ENCODE measurements at regions not wholly inside any gene's neighbourhood (a gene's known extent, or its start where the extent isn't known, plus 50 kb on each side); places are given as distances from the start of the nearest gene placed in this dataset.

GRCh38 chr6:21350926-21351325 lies 242.6 kb upstream of the SOX4 start:
- Histone ChIP-seq H3K36me3 (ENCODE audit: low read depth, low read length) (no peaks in the 10 kb centered on the region), H4K20me1 (ENCODE audit: low read length) (no peaks in the 10 kb centered on the region), H3F3A (ENCODE audit: low read length, unreplicated experiment) (no peaks in the 10 kb centered on the region), H3K4me3 (ENCODE audit: low read length) (no peak overlapping the region), H3K9me3 (ENCODE audit: low read length) (no peaks in the 10 kb centered on the region), H3K4me1 (ENCODE audit: insufficient read depth, low read length) (peaks cover 15% of the 10 kb centered on the region), H3K27me3 (ENCODE audit: low read length) (no peaks in the 10 kb centered on the region), H2AFZ (ENCODE audit: low read length) (no peak overlapping the region), H3K79me2 (ENCODE audit: low read length) (no peaks in the 10 kb centered on the region), H3K9ac (ENCODE audit: low read length) (no peak overlapping the region), H3K27ac (ENCODE audit: low read length) (no peak overlapping the region), H3K4me2 (ENCODE audit: low read length) (no peak overlapping the region), H3K9me2 (replicated peaks; ENCODE audit: low read length) (no peaks in the 10 kb centered on the region)
- CTCF ChIA-PET, result no interaction called here
- DNase-seq (no peak), ATAC-seq (no peak)
- POLR2A ChIA-PET (ENCODE audit: unreplicated experiment), result no interaction called here
- intact Hi-C loops (cut with micrococcal nuclease), result no loop called here
- TF ChIP-seq EZH2phosphoT487 (IDR thresholded peaks at IDR 0.05; ENCODE audit: borderline replicate concordance, low read length), result no peak
- TF ChIP-seq EZH2 (IDR thresholded peaks at IDR 0.05; ENCODE audit: low read length, unreplicated experiment), result no peak
- no peak for TF ChIP-seq CTCF (conservative IDR thresholded peaks at IDR 0.05; ENCODE audit: low read depth, low read length)
- BruUV-seq (replicated peaks), result no TSS peak

GRCh38 chr6:21352131-21352530 lies 241.4 kb upstream of the SOX4 start:
- peaks cover 15% of the 10 kb centered on the region for H3K4me1 ChIP-seq (ENCODE audit: insufficient read depth, low read length)
- H3K4me2 ChIP-seq (ENCODE audit: low read length), result no peak overlapping the region
- DNase-seq, result no peak
- TF ChIP-seq CTCF (conservative IDR thresholded peaks at IDR 0.05; ENCODE audit: low read depth, low read length) (no peak), EZH2 (IDR thresholded peaks at IDR 0.05; ENCODE audit: low read length, unreplicated experiment) (no peak), EZH2phosphoT487 (IDR thresholded peaks at IDR 0.05; ENCODE audit: borderline replicate concordance, low read length) (no peak)
- H3K9ac ChIP-seq (ENCODE audit: low read length), result no peak overlapping the region
- H2AFZ ChIP-seq (ENCODE audit: low read length), result no peak overlapping the region
- H3K79me2 ChIP-seq (ENCODE audit: low read length), result no peaks in the 10 kb centered on the region
- intact Hi-C loops (cut with micrococcal nuclease), result no loop called here
- H3K27me3 ChIP-seq (ENCODE audit: low read length), result no peaks in the 10 kb centered on the region
- H4K20me1 ChIP-seq (ENCODE audit: low read length), result no peaks in the 10 kb centered on the region
- no peak for ATAC-seq
- no peaks in the 10 kb centered on the region for H3K9me3 ChIP-seq (ENCODE audit: low read length)
- ChIA-PET CTCF (no interaction called here), POLR2A (ENCODE audit: unreplicated experiment) (no interaction called here)
- BruUV-seq (replicated peaks), result no TSS peak
- no peaks in the 10 kb centered on the region for H3F3A ChIP-seq (ENCODE audit: low read length, unreplicated experiment)
- no peak overlapping the region for H3K27ac ChIP-seq (ENCODE audit: low read length)
- no peaks in the 10 kb centered on the region for H3K36me3 ChIP-seq (ENCODE audit: low read depth, low read length)
- H3K4me3 ChIP-seq (ENCODE audit: low read length), result no peak overlapping the region
- no peaks in the 10 kb centered on the region for H3K9me2 ChIP-seq (replicated peaks; ENCODE audit: low read length)

GRCh38 chr6:21354805-21355238 lies 238.7 kb upstream of the SOX4 start:
- Histone ChIP-seq H3K4me3 (ENCODE audit: low read length) (no peak overlapping the region), H3K9me3 (ENCODE audit: low read length) (no peaks in the 10 kb centered on the region), H2AFZ (ENCODE audit: low read length) (no peak overlapping the region), H3K27me3 (ENCODE audit: low read length) (no peaks in the 10 kb centered on the region), H3K36me3 (ENCODE audit: low read depth, low read length) (no peaks in the 10 kb centered on the region), H3K9ac (ENCODE audit: low read length) (no peak overlapping the region), H3K9me2 (replicated peaks; ENCODE audit: low read length) (no peaks in the 10 kb centered on the region), H3K4me1 (ENCODE audit: insufficient read depth, low read length) (no peaks in the 10 kb centered on the region), H3K4me2 (ENCODE audit: low read length) (no peak overlapping the region), H3K79me2 (ENCODE audit: low read length) (no peaks in the 10 kb centered on the region), H3F3A (ENCODE audit: low read length, unreplicated experiment) (no peaks in the 10 kb centered on the region), H4K20me1 (ENCODE audit: low read length) (no peaks in the 10 kb centered on the region), H3K27ac (ENCODE audit: low read length) (no peak overlapping the region)
- no TSS peak for BruUV-seq (replicated peaks)
- TF ChIP-seq CTCF (conservative IDR thresholded peaks at IDR 0.05; ENCODE audit: low read depth, low read length) (no peak), EZH2phosphoT487 (IDR thresholded peaks at IDR 0.05; ENCODE audit: borderline replicate concordance, low read length) (no peak), EZH2 (IDR thresholded peaks at IDR 0.05; ENCODE audit: low read length, unreplicated experiment) (no peak)
- no peak for DNase-seq
- ChIA-PET CTCF (no interaction called here), POLR2A (ENCODE audit: unreplicated experiment) (no interaction called here)
- intact Hi-C loops (cut with micrococcal nuclease), result no loop called here
- ATAC-seq, result no peak
